ENCODE measurements at regions not wholly inside any gene's neighbourhood (a gene's known extent, or its start where the extent isn't known, plus 50 kb on each side); places are given as distances from the start of the nearest gene placed in this dataset.

GRCh38 chr15:70431854-70432253 lies 331.5 kb downstream of the UACA start:
- H3K79me1 ChIP-seq (ENCODE audit: insufficient read depth, low read depth, low read length, poor library complexity, severe bottlenecking): no peaks in the 10 kb centered on the region
- H2BK15ac ChIP-seq (ENCODE audit: low read depth, low read length): no peak overlapping the region
- no peaks in the 10 kb centered on the region for H4K20me1 ChIP-seq (ENCODE audit: control insufficient read depth, insufficient read depth, insufficient read length)
- peaks cover 24 to 26% of the 10 kb centered on the region in 2 experiments for H3K4me1 Mint-ChIP-seq
- no peak overlapping the region for H4K91ac ChIP-seq (ENCODE audit: insufficient read length, low read depth, low read length)
- H4K8ac ChIP-seq (replicated peaks; ENCODE audit: insufficient read length, low read depth, low read length): no peak overlapping the region
- no peak for DNase-seq
- H3K9me3 Mint-ChIP-seq: peaks cover 0 to 7% of the 10 kb centered on the region in 2 experiments; a peak in 2 of 5 replicates
- no peak overlapping the region for H3T11ph ChIP-seq (ENCODE audit: low read length)
- no peak overlapping the region for H2AFZ ChIP-seq (ENCODE audit: low read length)
- no peak overlapping the region for H2BK120ac ChIP-seq (ENCODE audit: low read depth, low read length, poor library complexity, severe bottlenecking)
- no peak overlapping the region for H3K4ac ChIP-seq (ENCODE audit: low read depth, low read length)
- no peaks in the 10 kb centered on the region for H3K23me2 ChIP-seq (ENCODE audit: insufficient read length, low read depth, low read length, poor library complexity, severe bottlenecking)
- H2BK5ac ChIP-seq (ENCODE audit: insufficient read length, low read length): no peak overlapping the region
- H3K18ac ChIP-seq (ENCODE audit: insufficient read length, low read depth, low read length): no peak overlapping the region
- no peak overlapping the region for H3K56ac ChIP-seq (ENCODE audit: insufficient read length, low read depth, low read length)
- H3K14ac ChIP-seq (ENCODE audit: insufficient read depth, low read length): no peak overlapping the region
- H3K9me3 ChIP-seq (ENCODE audit: control insufficient read depth, low read depth, low read length): no peaks in the 10 kb centered on the region
- no peak overlapping the region for H3K4me2 ChIP-seq (ENCODE audit: insufficient read depth, insufficient read length, low read length)
- WGBS (ENCODE audit: extremely low coverage, insufficient read length, low lambda C conversion rate): no CpG with 5 or more reads among the region's 4 CpGs
- H2BK12ac ChIP-seq (ENCODE audit: insufficient read length, low read depth, low read length): no peak overlapping the region
- no peak overlapping the region for H3K4me3 Mint-ChIP-seq
- no peaks in the 10 kb centered on the region; the same call in 1 of the 2 replicates for H3K27me3 Mint-ChIP-seq (ENCODE audit: low read depth)
- no peak overlapping the region for H4K5ac ChIP-seq (ENCODE audit: insufficient read length, low read depth, low read length)
- no peak overlapping the region for H2BK20ac ChIP-seq (ENCODE audit: low read depth, low read length, poor library complexity, severe bottlenecking)
- H3K79me2 ChIP-seq (ENCODE audit: insufficient read depth, low read length): no peaks in the 10 kb centered on the region
- peaks cover 7% of the 10 kb centered on the region for H3K4me1 ChIP-seq (ENCODE audit: insufficient read depth, low read length)
- H3K27me3 ChIP-seq (ENCODE audit: insufficient read depth, low read length): no peaks in the 10 kb centered on the region
- no peak overlapping the region for H3K27ac ChIP-seq (ENCODE audit: insufficient read length, low read depth, low read length)
- H3K27ac Mint-ChIP-seq: no peak overlapping the region; a peak in 1 of 7 replicates
- no peak overlapping the region for H3K23ac ChIP-seq (ENCODE audit: insufficient read length, low read depth, low read length)
- no peak overlapping the region for H2AK5ac ChIP-seq (ENCODE audit: insufficient read length, low read length)
- H3K9ac ChIP-seq (ENCODE audit: extremely low read depth, insufficient read length, low read length): no peak overlapping the region
- peaks cover 0 to 15% (median 0%) of the 10 kb centered on the region in 3 experiments; a peak in 2 of 7 replicates for H3K36me3 Mint-ChIP-seq (ENCODE audit: insufficient read depth in 1 of 3, low read depth in 3 of 3)
- no peak for TF ChIP-seq CTCF (conservative IDR thresholded peaks at IDR 0.05)
